ENCODE measurements at regions not wholly inside any gene's neighbourhood (a gene's known extent, or its start where the extent isn't known, plus 50 kb on each side); places are given as distances from the start of the nearest gene placed in this dataset.

GRCh38 chr5:67954351-67954750 is 261.2 kb upstream of the PIK3R1 start:
- no peaks in the 10 kb centered on the region for H3K27me3 ChIP-seq
- H3K36me3 ChIP-seq = no peaks in the 10 kb centered on the region
- no peak for DNase-seq (ENCODE audit: low spot score)
- no peak overlapping the region for H3K4me3 ChIP-seq
- H3K4me1 ChIP-seq = no peaks in the 10 kb centered on the region
- no peaks in the 10 kb centered on the region for H3K9me3 ChIP-seq
- no peak for TF ChIP-seq CTCF (IDR thresholded peaks at IDR 0.05)
- no peak overlapping the region for H3K27ac ChIP-seq

GRCh38 chr5:67942421-67942820 is 273.1 kb upstream of the PIK3R1 start:
- Histone ChIP-seq H3K4me3 (no peak overlapping the region), H3K27ac (peak overlapping the region in 1 of 2 donors; percentile 11), H3K27me3 (no peaks in the 10 kb centered on the region), H3K9me3 (no peaks in the 10 kb centered on the region), H3K36me3 (no peaks in the 10 kb centered on the region), H3K4me1 (no peaks in the 10 kb centered on the region)
- DNase-seq (ENCODE audit: low spot score) = no peak
- TF ChIP-seq CTCF (IDR thresholded peaks at IDR 0.05) = no peak

- no peak overlapping the region for H3K4me3 ChIP-seq
- H3K27me3 ChIP-seq = no peaks in the 10 kb centered on the region
- no peaks in the 10 kb centered on the region for H3K36me3 ChIP-seq
- DNase-seq (ENCODE audit: low spot score) = no peak
- H3K9me3 ChIP-seq = no peaks in the 10 kb centered on the region
- H3K4me1 ChIP-seq = no peaks in the 10 kb centered on the region
- TF ChIP-seq CTCF (IDR thresholded peaks at IDR 0.05) = no peak
- peak overlapping the region in 1 of 2 donors; percentile 11 for H3K27ac ChIP-seq
Measured at GRCh38 chr5:67941614-67942401, 273.7 kb upstream of the PIK3R1 start.

- no peak overlapping the region for H3K4me3 ChIP-seq
- no peak for TF ChIP-seq CTCF (IDR thresholded peaks at IDR 0.05)
- no peak overlapping the region for H3K27ac ChIP-seq
- no peaks in the 10 kb centered on the region for H3K36me3 ChIP-seq
- no peaks in the 10 kb centered on the region for H3K27me3 ChIP-seq
- DNase-seq (ENCODE audit: low spot score) = no peak
- H3K9me3 ChIP-seq = no peaks in the 10 kb centered on the region
- H3K4me1 ChIP-seq = no peaks in the 10 kb centered on the region
Measured at GRCh38 chr5:67935908-67936566, 279.5 kb upstream of the PIK3R1 start.

GRCh38 chr5:67934976-67935375 is 280.6 kb upstream of the PIK3R1 start:
- no peaks in the 10 kb centered on the region for H3K36me3 ChIP-seq
- no peaks in the 10 kb centered on the region for H3K9me3 ChIP-seq
- no peak overlapping the region for H3K27ac ChIP-seq
- DNase-seq (ENCODE audit: low spot score) = no peak
- TF ChIP-seq CTCF (IDR thresholded peaks at IDR 0.05) = no peak
- H3K4me3 ChIP-seq = no peak overlapping the region
- H3K4me1 ChIP-seq = no peaks in the 10 kb centered on the region
- H3K27me3 ChIP-seq = no peaks in the 10 kb centered on the region

Measured in right atrium auricular region (tissue), 2 donors.